ENCODE measurements at regions not wholly inside any gene's neighbourhood (a gene's known extent, or its start where the extent isn't known, plus 50 kb on each side); places are given as distances from the start of the nearest gene placed in this dataset.

- no peak for TF ChIP-seq CTCF (conservative IDR thresholded peaks at IDR 0.05 in 1 of 2, IDR thresholded peaks at IDR 0.05 in 1 of 2; ENCODE audit: low read depth in 1 of 2, low read length in 2 of 2)
- TF ChIP-seq EZH2 (IDR thresholded peaks at IDR 0.05; ENCODE audit: low read length, missing control alignments) = no peak
Measured at GRCh38 chr2:189374481-189374880, 66.8 kb upstream of the WDR75 start.

Measured in fibroblast of lung (primary cell).